ENCODE measurements at regions not wholly inside any gene's neighbourhood (a gene's known extent, or its start where the extent isn't known, plus 50 kb on each side); places are given as distances from the start of the nearest gene placed in this dataset.

DNA sequence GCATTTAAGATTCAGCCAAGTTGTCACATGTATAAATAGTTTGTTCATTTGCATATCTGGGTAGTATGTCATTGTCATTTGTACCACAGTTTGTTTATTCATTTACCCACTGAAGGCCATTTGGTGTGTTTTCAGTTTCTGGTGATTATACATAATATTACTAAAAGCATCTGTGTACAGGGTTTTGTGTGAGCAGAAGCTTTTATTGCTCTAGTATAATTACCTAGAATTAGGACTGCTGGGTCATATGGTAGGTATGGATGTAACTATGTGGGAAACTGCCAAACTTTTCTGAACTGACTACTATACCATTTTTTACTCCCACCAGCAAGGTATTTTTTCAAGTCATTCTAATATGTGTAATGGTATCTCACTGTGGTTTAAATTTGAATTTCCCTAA lies 584.0 kb upstream of the GHITM start:
- TF ChIP-seq, protein P1, sequence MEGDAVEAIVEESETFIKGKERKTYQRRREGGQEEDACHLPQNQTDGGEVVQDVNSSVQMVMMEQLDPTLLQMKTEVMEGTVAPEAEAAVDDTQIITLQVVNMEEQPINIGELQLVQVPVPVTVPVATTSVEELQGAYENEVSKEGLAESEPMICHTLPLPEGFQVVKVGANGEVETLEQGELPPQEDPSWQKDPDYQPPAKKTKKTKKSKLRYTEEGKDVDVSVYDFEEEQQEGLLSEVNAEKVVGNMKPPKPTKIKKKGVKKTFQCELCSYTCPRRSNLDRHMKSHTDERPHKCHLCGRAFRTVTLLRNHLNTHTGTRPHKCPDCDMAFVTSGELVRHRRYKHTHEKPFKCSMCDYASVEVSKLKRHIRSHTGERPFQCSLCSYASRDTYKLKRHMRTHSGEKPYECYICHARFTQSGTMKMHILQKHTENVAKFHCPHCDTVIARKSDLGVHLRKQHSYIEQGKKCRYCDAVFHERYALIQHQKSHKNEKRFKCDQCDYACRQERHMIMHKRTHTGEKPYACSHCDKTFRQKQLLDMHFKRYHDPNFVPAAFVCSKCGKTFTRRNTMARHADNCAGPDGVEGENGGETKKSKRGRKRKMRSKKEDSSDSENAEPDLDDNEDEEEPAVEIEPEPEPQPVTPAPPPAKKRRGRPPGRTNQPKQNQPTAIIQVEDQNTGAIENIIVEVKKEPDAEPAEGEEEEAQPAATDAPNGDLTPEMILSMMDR (IDR thresholded peaks at IDR 0.05) = no peak
- no peak for TF ChIP-seq ZFX (IDR thresholded peaks at IDR 0.05; ENCODE audit: borderline replicate concordance)
